ENCODE measurements at regions not wholly inside any gene's neighbourhood (a gene's known extent, or its start where the extent isn't known, plus 50 kb on each side); places are given as distances from the start of the nearest gene placed in this dataset.

DNA sequence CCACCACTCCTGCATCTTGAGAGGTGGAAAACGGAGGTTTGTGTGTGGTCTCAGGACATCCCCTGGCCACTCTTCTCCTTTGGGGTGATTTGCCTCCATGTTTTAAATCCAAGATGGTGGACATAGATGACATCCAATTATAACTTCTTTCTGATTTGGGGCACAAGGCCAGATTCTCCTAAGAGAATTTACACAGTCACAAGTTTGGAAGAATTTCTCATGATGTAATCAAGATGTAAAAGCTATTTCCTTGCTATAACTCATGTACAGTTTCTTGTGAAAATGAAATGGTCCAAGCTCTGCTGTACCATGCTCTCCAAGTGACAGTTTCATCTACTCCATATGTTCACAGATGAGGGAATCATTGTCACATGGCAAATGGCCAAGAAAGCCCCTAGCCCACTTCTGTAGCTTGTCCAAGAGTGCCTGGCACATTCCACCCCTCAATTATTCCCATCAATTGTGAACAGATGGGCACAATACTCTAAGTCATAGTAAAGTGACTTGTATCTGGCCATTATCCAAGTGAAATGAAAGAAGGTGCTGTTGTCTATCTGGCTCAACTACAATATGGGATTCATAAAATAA is 134.6 kb upstream of the ROPN1 start:
- Histone ChIP-seq H3K27me3 (ENCODE audit: control insufficient read depth, insufficient read depth, low read length) (no peaks in the 10 kb centered on the region), H3K9me3 (ENCODE audit: control insufficient read depth, insufficient read depth, low read depth, low read length) (no peaks in the 10 kb centered on the region), H2AFZ (ENCODE audit: low read length) (no peak overlapping the region), H3K4me3 (replicated peaks in 1 of 4; ENCODE audit: control extremely low read depth in 1 of 4, insufficient read depth in 1 of 4, low read depth in 3 of 4, low read length in 4 of 4) (no peak overlapping the region), H3K79me2 (ENCODE audit: control insufficient read depth, insufficient read depth, low read length) (no peaks in the 10 kb centered on the region), H3K4me2 (ENCODE audit: extremely low read depth, insufficient read depth, low read length) (no peak overlapping the region), H3K4me1 (ENCODE audit: control insufficient read depth, extremely low read depth, insufficient read depth, low read length) (no peaks in the 10 kb centered on the region), H3K9ac (ENCODE audit: insufficient read depth, low read length) (no peak overlapping the region), H3K36me3 (ENCODE audit: control insufficient read depth, insufficient read depth, low read length) (no peaks in the 10 kb centered on the region), H4K20me1 (ENCODE audit: control insufficient read depth, extremely low read depth, insufficient read depth, low read length) (no peaks in the 10 kb centered on the region), H3K27ac (ENCODE audit: insufficient read depth, low read length) (no peak overlapping the region)
- DNase-seq (ENCODE audit: low read depth in 2 of 2), result peak in 1 of 2 donors; percentile 46
- TF ChIP-seq, protein P1, sequence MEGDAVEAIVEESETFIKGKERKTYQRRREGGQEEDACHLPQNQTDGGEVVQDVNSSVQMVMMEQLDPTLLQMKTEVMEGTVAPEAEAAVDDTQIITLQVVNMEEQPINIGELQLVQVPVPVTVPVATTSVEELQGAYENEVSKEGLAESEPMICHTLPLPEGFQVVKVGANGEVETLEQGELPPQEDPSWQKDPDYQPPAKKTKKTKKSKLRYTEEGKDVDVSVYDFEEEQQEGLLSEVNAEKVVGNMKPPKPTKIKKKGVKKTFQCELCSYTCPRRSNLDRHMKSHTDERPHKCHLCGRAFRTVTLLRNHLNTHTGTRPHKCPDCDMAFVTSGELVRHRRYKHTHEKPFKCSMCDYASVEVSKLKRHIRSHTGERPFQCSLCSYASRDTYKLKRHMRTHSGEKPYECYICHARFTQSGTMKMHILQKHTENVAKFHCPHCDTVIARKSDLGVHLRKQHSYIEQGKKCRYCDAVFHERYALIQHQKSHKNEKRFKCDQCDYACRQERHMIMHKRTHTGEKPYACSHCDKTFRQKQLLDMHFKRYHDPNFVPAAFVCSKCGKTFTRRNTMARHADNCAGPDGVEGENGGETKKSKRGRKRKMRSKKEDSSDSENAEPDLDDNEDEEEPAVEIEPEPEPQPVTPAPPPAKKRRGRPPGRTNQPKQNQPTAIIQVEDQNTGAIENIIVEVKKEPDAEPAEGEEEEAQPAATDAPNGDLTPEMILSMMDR (conservative IDR thresholded peaks at IDR 0.05 in 1 of 2, IDR thresholded peaks at IDR 0.05 in 1 of 2; ENCODE audit: low read depth in 1 of 2, low read length in 2 of 2), result no peak
- TF ChIP-seq EZH2 (IDR thresholded peaks at IDR 0.05; ENCODE audit: low read length, missing control alignments), result no peak

DNA sequence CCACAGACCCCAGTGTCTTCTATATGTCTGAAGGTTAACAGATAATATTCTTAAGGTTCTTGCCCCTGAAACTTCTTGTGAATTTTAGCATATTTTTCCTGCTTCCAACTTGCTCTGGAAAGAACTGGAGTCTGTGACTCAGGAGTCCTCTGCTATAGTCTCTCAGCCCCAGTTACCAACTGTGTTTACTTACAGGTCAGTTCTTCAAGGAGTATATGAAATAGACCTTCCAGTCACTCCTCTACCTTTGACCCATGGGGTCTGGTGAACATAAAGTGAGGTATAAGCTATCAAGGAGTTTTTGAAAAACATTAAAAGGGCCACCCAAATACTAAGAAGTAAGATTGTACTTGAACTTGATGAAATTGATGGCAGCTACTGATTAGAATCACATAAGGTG is 139.2 kb upstream of the ROPN1 start:
- DNase-seq (ENCODE audit: low read depth in 2 of 2), result no peak
- no peaks in the 10 kb centered on the region for H3K4me1 ChIP-seq (ENCODE audit: control insufficient read depth, extremely low read depth, insufficient read depth, low read length)
- no peak overlapping the region for H2AFZ ChIP-seq (ENCODE audit: low read length)
- TF ChIP-seq EZH2 (IDR thresholded peaks at IDR 0.05; ENCODE audit: low read length, missing control alignments), result no peak
- TF ChIP-seq, protein P1 (conservative IDR thresholded peaks at IDR 0.05 in 1 of 2, IDR thresholded peaks at IDR 0.05 in 1 of 2; ENCODE audit: low read depth in 1 of 2, low read length in 2 of 2), result no peak
- H3K4me2 ChIP-seq (ENCODE audit: extremely low read depth, insufficient read depth, low read length), result no peak overlapping the region
- no peaks in the 10 kb centered on the region for H3K79me2 ChIP-seq (ENCODE audit: control insufficient read depth, insufficient read depth, low read length)
- no peak overlapping the region for H3K27ac ChIP-seq (ENCODE audit: insufficient read depth, low read length)
- no peaks in the 10 kb centered on the region for H3K36me3 ChIP-seq (ENCODE audit: control insufficient read depth, insufficient read depth, low read length)
- H4K20me1 ChIP-seq (ENCODE audit: control insufficient read depth, extremely low read depth, insufficient read depth, low read length), result no peaks in the 10 kb centered on the region
- H3K4me3 ChIP-seq (replicated peaks in 1 of 4; ENCODE audit: control extremely low read depth in 1 of 4, insufficient read depth in 1 of 4, low read depth in 3 of 4, low read length in 4 of 4), result no peak overlapping the region
- H3K9me3 ChIP-seq (ENCODE audit: control insufficient read depth, insufficient read depth, low read depth, low read length), result no peaks in the 10 kb centered on the region
- H3K9ac ChIP-seq (ENCODE audit: insufficient read depth, low read length), result no peak overlapping the region
- H3K27me3 ChIP-seq (ENCODE audit: control insufficient read depth, insufficient read depth, low read length), result no peaks in the 10 kb centered on the region

- H3K36me3 ChIP-seq (ENCODE audit: control insufficient read depth, insufficient read depth, low read length), result no peaks in the 10 kb centered on the region
- DNase-seq (ENCODE audit: low read depth in 2 of 2), result peak in 1 of 2 donors; percentile 24
- H3K4me2 ChIP-seq (ENCODE audit: extremely low read depth, insufficient read depth, low read length), result no peak overlapping the region
- H3K27me3 ChIP-seq (ENCODE audit: control insufficient read depth, insufficient read depth, low read length), result no peaks in the 10 kb centered on the region
- no peaks in the 10 kb centered on the region for H4K20me1 ChIP-seq (ENCODE audit: control insufficient read depth, extremely low read depth, insufficient read depth, low read length)
- TF ChIP-seq EZH2 (IDR thresholded peaks at IDR 0.05; ENCODE audit: low read length, missing control alignments), result no peak
- TF ChIP-seq, protein P1 (conservative IDR thresholded peaks at IDR 0.05 in 1 of 2, IDR thresholded peaks at IDR 0.05 in 1 of 2; ENCODE audit: low read depth in 1 of 2, low read length in 2 of 2), result no peak
- no peak overlapping the region for H3K9ac ChIP-seq (ENCODE audit: insufficient read depth, low read length)
- no peaks in the 10 kb centered on the region for H3K9me3 ChIP-seq (ENCODE audit: control insufficient read depth, insufficient read depth, low read depth, low read length)
- no peak overlapping the region for H2AFZ ChIP-seq (ENCODE audit: low read length)
- H3K4me1 ChIP-seq (ENCODE audit: control insufficient read depth, extremely low read depth, insufficient read depth, low read length), result no peaks in the 10 kb centered on the region
- H3K79me2 ChIP-seq (ENCODE audit: control insufficient read depth, insufficient read depth, low read length), result no peaks in the 10 kb centered on the region
- H3K4me3 ChIP-seq (replicated peaks in 1 of 4; ENCODE audit: control extremely low read depth in 1 of 4, insufficient read depth in 1 of 4, low read depth in 3 of 4, low read length in 4 of 4), result no peak overlapping the region
- no peak overlapping the region for H3K27ac ChIP-seq (ENCODE audit: insufficient read depth, low read length)
Observed at GRCh38 chr3:124131580-124131979, 139.7 kb upstream of the ROPN1 start.

All from fibroblast of lung (primary cell).